H1 (cell line): ENCODE measurements at regions not wholly inside any gene's neighbourhood (a gene's known extent, or its start where the extent isn't known, plus 50 kb on each side); places are given as distances from the start of the nearest gene placed in this dataset.

Experiments
- ATF2 ChIP-seq: IDR thresholded peaks from 2 replicates; pipeline ENCODE4 v1.6.1; 2012; ENCODE audit warnings: low read length, inconsistent platforms
- EGR1 ChIP-seq: IDR thresholded peaks from 2 replicates; pipeline ENCODE4 v1.6.1; 2011; ENCODE audit warnings: low read depth, low read length, borderline replicate concordance
- RBBP5 ChIP-seq: IDR thresholded peaks from 2 replicates; pipeline ENCODE4 v1.7.1; 2012; ENCODE audit warnings: low read depth, mild to moderate bottlenecking, inconsistent platforms, low read length, moderate library complexity, borderline replicate concordance
- SP2 ChIP-seq: IDR thresholded peaks from 2 replicates; pipeline ENCODE4 v1.6.1; 2012; ENCODE audit warnings: mild to moderate bottlenecking, low read length, inconsistent platforms
- SUZ12 ChIP-seq: fragments of 200-600 bp; sonication (generic); IDR thresholded peaks from 2 replicates; pipeline ENCODE4 v1.6.1; 2012; ENCODE audit warnings: mild to moderate bottlenecking, inconsistent platforms, low read length, moderate library complexity, mixed read lengths
- USF2 ChIP-seq: IDR thresholded peaks from 2 replicates; pipeline ENCODE4 v1.6.1; 2011; ENCODE audit warnings: low read length, improper control_type of control experiment
- YY1 ChIP-seq: IDR thresholded peaks from 2 replicates; pipeline ENCODE4 v1.6.1; 2011; ENCODE audit warnings: low read depth, mild to moderate bottlenecking, low read length

GRCh38 chr11:76291576-76292526, 85.5 kb upstream of the WNT11 start (continued):
- TF ChIP-seq YY1 (no peak), SUZ12 (no peak), RBBP5 (no peak), ATF2 (no peak), EGR1 (no peak), USF2 (no peak), SP2 (no peak)
